NCI-H446 (cell line): ENCODE measurements at regions not wholly inside any gene's neighbourhood (a gene's known extent, or its start where the extent isn't known, plus 50 kb on each side); places are given as distances from the start of the nearest gene placed in this dataset.
A peak's percentile ranks its signal among the peaks of the same experiment; 100 is the strongest.

Experiments
- DNase-seq, 2 experiments: peaks; one replicate each; lab custom pipeline; 2025; lab: John Stamatoyannopoulos, UW

- DNase-seq, result no peak
Observed at GRCh38 chr9:89655990-89656657, 51.3 kb downstream of the GADD45G start.

GRCh38 chr9:89657295-89657694 is 52.5 kb downstream of the GADD45G start:
- DNase-seq, result no peak

- no peak for DNase-seq
Observed at GRCh38 chr9:89657765-89658164, 53.0 kb downstream of the GADD45G start.

GRCh38 chr9:89658401-89658800 is 53.6 kb downstream of the GADD45G start:
- no peak for DNase-seq

GRCh38 chr9:89658931-89659330 is 54.1 kb downstream of the GADD45G start:
- no peak for DNase-seq

GRCh38 chr9:89659473-89659872 is 54.7 kb downstream of the GADD45G start:
- DNase-seq, result no peak

GRCh38 chr9:89659891-89660685 is 55.3 kb downstream of the GADD45G start:
- DNase-seq, result no peak

- DNase-seq, result peak in 1 of 2 experiments; percentile 9
Observed at GRCh38 chr9:89661391-89661949, 56.7 kb downstream of the GADD45G start.

- peak; percentile 89 to 94 for DNase-seq
Observed at GRCh38 chr9:89661956-89662717, 57.3 kb downstream of the GADD45G start.

- no peak for DNase-seq
Observed at GRCh38 chr9:89662718-89663613, 58.2 kb downstream of the GADD45G start.

GRCh38 chr9:89663614-89663970 is 58.8 kb downstream of the GADD45G start:
- no peak for DNase-seq

- no peak for DNase-seq
Observed at GRCh38 chr9:89664010-89664409, 59.2 kb downstream of the GADD45G start.

GRCh38 chr9:89664896-89665329 is 60.1 kb downstream of the GADD45G start:
- no peak for DNase-seq

GRCh38 chr9:89666364-89666763 is 61.6 kb downstream of the GADD45G start:
- DNase-seq, result no peak

GRCh38 chr9:89666950-89667349 is 62.1 kb downstream of the GADD45G start:
- DNase-seq, result no peak

- no peak for DNase-seq
Observed at GRCh38 chr9:89667726-89668125, 62.9 kb downstream of the GADD45G start.

- DNase-seq, result no peak
Observed at GRCh38 chr9:89668216-89668865, 63.5 kb downstream of the GADD45G start.

- no peak for DNase-seq
Observed at GRCh38 chr9:89668866-89669246, 64.0 kb downstream of the GADD45G start.

- no peak for DNase-seq
Observed at GRCh38 chr9:89669361-89669842, 64.6 kb downstream of the GADD45G start.

GRCh38 chr9:89670114-89670513 is 65.3 kb downstream of the GADD45G start:
- no peak for DNase-seq
